ENCODE measurements at regions not wholly inside any gene's neighbourhood (a gene's known extent, or its start where the extent isn't known, plus 50 kb on each side); places are given as distances from the start of the nearest gene placed in this dataset.
"Not testable (repeated sequence)": the region's sequence is repeated elsewhere in the genome, so short reads cannot be mapped to it uniquely, and the experiment has no call there.

DNA sequence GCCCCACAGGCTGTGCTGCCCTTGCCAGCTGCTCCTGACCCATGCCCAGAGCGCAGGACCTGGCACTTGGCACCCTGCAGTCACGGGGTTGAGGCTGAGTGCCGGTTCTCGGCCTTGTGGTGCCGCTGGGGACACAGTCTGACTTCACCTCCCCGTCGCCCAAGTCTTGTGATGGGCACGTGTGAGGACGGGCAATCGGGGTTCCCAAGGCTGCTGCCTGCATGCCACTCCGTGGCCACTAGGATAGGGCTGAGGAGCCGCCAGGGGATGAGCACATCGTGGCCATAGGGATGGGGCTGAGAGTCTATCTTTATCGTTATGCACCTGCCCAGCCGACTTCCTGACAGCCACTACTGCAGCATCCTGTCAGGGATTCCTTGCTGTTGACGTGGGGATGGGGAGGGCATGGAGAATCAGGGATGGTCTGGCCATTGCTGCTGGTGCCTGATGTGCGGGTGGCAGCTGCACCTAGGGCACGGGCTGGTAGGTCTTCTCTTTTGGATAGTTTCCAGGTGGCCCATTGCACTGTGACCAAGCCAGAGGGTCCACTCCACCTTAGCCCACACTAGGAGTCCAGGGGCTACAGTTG is 243.5 kb downstream of the FOXD4L6 start:
- not testable (repeated sequence) for DNase-seq

GRCh38 chr9:40884072-40884901 is 244.2 kb downstream of the FOXD4L6 start:
- DNase-seq = no peak

DNA sequence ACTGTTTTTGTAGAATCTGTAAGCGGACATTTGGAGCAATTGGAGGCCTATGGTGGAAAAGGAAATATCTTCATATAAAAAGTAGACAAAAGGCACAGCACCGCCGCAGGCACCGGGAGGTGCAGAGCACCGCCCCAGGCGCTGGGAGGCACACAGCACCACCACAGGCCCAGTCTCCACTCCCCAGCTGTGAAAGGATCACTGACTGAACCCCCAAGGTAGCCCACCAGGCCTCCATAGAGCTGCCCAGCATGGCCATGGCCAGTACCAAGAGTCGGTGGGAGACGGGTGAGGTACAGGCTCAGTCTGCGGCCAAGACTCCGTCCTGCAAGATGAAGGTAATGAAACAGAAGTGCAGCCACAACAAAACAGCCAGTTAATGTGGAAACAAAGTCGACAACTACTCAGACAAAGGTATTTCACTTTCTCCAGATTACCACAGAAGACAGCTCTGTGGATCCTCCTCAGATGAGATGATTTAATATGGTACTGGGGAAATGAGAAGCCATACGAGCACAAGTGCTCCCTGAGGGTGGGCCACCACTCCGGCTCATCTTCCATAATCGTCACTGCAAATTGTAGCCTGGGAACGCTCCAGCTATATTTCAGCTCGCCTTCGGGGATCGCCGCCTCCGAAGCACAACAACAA is 244.9 kb downstream of the FOXD4L6 start:
- not testable (repeated sequence) for DNase-seq

DNA sequence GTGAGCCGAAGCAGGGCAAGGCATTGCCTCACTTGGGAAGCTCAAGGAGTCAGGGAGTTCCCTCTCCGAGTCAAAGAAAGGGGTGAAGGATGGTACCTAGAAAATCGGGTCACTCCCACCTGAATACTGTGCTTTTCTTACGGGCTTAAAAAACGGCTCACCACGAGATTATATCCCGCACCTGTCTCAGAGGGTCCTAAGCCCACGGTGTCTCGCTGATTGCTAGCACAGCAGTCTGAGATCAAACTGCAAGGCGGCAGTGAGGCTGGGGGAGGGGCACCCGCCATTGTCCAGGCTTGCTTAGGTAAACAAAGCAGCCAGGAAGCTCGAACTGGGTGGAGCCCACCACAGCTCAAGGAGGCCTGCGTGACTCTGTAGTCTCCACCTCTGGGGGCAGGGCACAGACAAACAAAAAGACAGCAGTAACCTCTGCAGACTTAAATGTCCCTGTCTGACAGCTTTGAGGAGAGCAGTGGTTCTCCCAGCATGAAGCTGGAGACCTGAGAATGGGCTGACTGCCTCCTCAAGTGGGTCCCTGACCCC is 254.7 kb downstream of the FOXD4L6 start:
- not testable (repeated sequence) for DNase-seq

DNA sequence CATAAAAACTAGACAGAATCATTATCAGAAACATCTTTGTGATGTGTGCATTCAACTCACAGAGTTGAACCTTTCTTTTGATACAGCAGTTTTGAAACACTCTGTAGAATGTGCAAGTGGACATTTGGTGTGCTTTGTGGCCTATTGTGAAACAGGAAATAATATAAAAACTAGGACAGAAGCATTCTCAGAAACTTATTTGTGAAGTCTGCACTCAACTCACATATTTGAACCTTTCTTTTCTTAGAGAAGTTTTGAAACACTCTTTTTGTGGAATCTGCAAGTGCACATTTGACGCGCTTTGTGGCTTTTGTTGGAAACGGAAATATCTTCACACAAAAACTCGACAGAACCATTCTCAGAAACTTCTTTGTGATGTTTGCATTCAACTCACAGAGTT is 260.0 kb downstream of the FOXD4L6 start:
- not testable (repeated sequence) for DNase-seq

All from central memory CD4-positive, alpha-beta T cell (primary cell).